Activated naive CD8-positive, alpha-beta T cell treated with anti-CD3 and anti-CD28 coated beads, Interleukin-2, amount 10 ng/mL, durations not matched to agents 7 days and 5 days (primary cell): ENCODE measurements at regions not wholly inside any gene's neighbourhood (a gene's known extent, or its start where the extent isn't known, plus 50 kb on each side); places are given as distances from the start of the nearest gene placed in this dataset.

Source experiments
- ATAC-seq: fragments of 150-1000 bp; cut with Tn5 transposase; one replicate; pipeline ENCODE4 v1.10.0; 2021; ENCODE audit warnings: low read depth, moderate library complexity
- POLR2A ChIA-PET: fragments of 350-600 bp; sonication (Branson Sonifier 250); formaldehyde crosslinking; loops from one replicate; lab custom pipeline; 2021; ENCODE audit warnings: antibody characterized with exemption; lab: Charles Lee
- DNase-seq: peaks from one replicate; pipeline ENCODE4 v3.0.0; 2021
- H3K27ac Mint-ChIP-seq: one replicate; pipeline ENCODE4 v1.8.0; 2022; ENCODE audit warnings: mild to moderate bottlenecking, mixed read lengths
- H3K27me3 Mint-ChIP-seq: one replicate; pipeline ENCODE4 v1.8.0; 2022; ENCODE audit warnings: mild to moderate bottlenecking, moderate library complexity, mixed read lengths
- H3K36me3 Mint-ChIP-seq: one replicate; pipeline ENCODE4 v1.8.0; 2021; ENCODE audit warnings: mild to moderate bottlenecking, mixed read lengths
- H3K4me1 Mint-ChIP-seq: one replicate; pipeline ENCODE4 v1.8.0; 2021; ENCODE audit warnings: mixed read lengths
- H3K4me3 Mint-ChIP-seq: one replicate; pipeline ENCODE4 v1.8.0; 2022; ENCODE audit warnings: mild to moderate bottlenecking, moderate library complexity, mixed read lengths
- H3K9me3 Mint-ChIP-seq: one replicate; pipeline ENCODE4 v1.8.0; 2021; ENCODE audit warnings: mixed read lengths

GRCh38 chr10:43781480-43782361, 133.0 kb upstream of the ZNF32 start:
- peaks cover 29% of the 10 kb centered on the region for H3K4me1 Mint-ChIP-seq
- H3K9me3 Mint-ChIP-seq: no peaks in the 10 kb centered on the region
- ATAC-seq (peak; percentile 84), DNase-seq (peak; percentile 48)
- POLR2A ChIA-PET: no interaction called here
- H3K4me3 Mint-ChIP-seq: peak overlapping the region; percentile 40
- no peaks in the 10 kb centered on the region for H3K36me3 Mint-ChIP-seq
- H3K27me3 Mint-ChIP-seq: no peaks in the 10 kb centered on the region
- peak overlapping the region; percentile 70 for H3K27ac Mint-ChIP-seq

DNA sequence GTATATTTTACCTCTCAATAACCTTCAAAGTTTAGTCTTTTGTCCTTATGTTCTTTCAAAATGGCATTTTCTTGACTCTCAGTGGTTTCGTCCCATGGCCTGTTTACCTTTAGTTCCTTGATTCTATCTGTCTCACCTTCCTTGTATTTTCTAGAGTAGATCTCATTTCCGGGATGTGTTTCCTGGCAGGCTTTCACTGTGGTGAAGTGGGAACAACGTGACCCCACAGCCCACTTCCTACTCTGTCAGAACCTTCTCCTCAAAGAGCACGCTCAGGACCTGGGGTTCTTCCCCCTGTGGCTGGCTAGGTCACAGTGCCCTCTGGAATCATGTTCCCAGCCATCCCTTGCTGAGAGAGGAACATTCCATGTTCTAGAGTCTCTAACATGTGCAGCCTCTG, 129.9 kb upstream of the ZNF32 start:
- ATAC-seq: peak; percentile 28
- Mint-ChIP-seq H3K36me3 (peaks cover 3% of the 10 kb centered on the region), H3K4me1 (peaks cover 36% of the 10 kb centered on the region), H3K27ac (peak overlapping the region; percentile 75), H3K4me3 (peak overlapping the region; percentile 53), H3K9me3 (no peaks in the 10 kb centered on the region), H3K27me3 (peaks cover 2% of the 10 kb centered on the region)
- DNase-seq: no peak
- POLR2A ChIA-PET: no interaction called here

DNA sequence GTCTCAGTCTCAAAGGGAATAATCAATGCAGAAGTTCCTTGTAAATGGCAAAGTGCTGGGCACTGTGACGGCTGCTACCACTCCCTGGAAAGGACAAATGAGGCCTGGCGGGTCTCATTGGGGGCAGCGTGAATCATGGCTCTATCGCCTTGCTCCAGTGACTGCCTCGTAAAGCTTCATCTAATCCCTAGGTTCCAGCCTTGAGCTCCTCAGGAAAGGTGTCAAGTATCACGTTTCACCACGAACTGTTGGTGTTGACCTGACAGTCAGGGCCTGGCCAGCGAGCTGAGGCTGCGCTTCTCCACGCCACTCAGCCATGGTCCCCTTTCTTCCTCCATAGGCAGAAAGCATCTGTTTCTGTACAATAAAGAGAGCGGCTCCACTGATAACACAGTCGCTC, 126.7 kb upstream of the ZNF32 start:
- Mint-ChIP-seq H3K4me3 (no peak overlapping the region), H3K27ac (no peak overlapping the region), H3K9me3 (peaks cover 9% of the 10 kb centered on the region), H3K4me1 (peaks cover 19% of the 10 kb centered on the region), H3K27me3 (peaks cover 10% of the 10 kb centered on the region), H3K36me3 (peaks cover 5% of the 10 kb centered on the region)
- ATAC-seq: no peak
- POLR2A ChIA-PET: no interaction called here
- no peak for DNase-seq

GRCh38 chr10:43774234-43774769, 125.6 kb upstream of the ZNF32 start:
- H3K9me3 Mint-ChIP-seq: peaks cover 9% of the 10 kb centered on the region
- H3K27ac Mint-ChIP-seq: no peak overlapping the region
- DNase-seq (no peak), ATAC-seq (no peak)
- no peak overlapping the region for H3K4me3 Mint-ChIP-seq
- peaks cover 5% of the 10 kb centered on the region for H3K36me3 Mint-ChIP-seq
- H3K4me1 Mint-ChIP-seq: peaks cover 18% of the 10 kb centered on the region
- POLR2A ChIA-PET: no interaction called here
- peaks cover 10% of the 10 kb centered on the region for H3K27me3 Mint-ChIP-seq

- peaks cover 5% of the 10 kb centered on the region for H3K36me3 Mint-ChIP-seq
- POLR2A ChIA-PET: no interaction called here
These were observed 125.1 kb upstream of the ZNF32 start for GRCh38 chr10:43773736-43774135.

GRCh38 chr10:43772171-43772570, 123.5 kb upstream of the ZNF32 start:
- POLR2A ChIA-PET: no interaction called here
- H3K4me1 Mint-ChIP-seq: peaks cover 8% of the 10 kb centered on the region

More at GRCh38 chr10:43773736-43774135, 125.1 kb upstream of the ZNF32 start:
- ATAC-seq (no peak), DNase-seq (no peak)
- Mint-ChIP-seq H3K9me3 (peaks cover 9% of the 10 kb centered on the region), H3K27ac (no peak overlapping the region), H3K4me1 (peaks cover 12% of the 10 kb centered on the region), H3K4me3 (no peak overlapping the region), H3K27me3 (peaks cover 10% of the 10 kb centered on the region)

GRCh38 chr10:43771675-43772074, 123.0 kb upstream of the ZNF32 start:
- Mint-ChIP-seq H3K36me3 (peaks cover 7% of the 10 kb centered on the region), H3K9me3 (peaks cover 9% of the 10 kb centered on the region), H3K27me3 (peaks cover 10% of the 10 kb centered on the region), H3K4me1 (peaks cover 8% of the 10 kb centered on the region), H3K27ac (no peak overlapping the region), H3K4me3 (no peak overlapping the region)
- ATAC-seq: no peak
- no peak for DNase-seq
- POLR2A ChIA-PET: no interaction called here

More at GRCh38 chr10:43772171-43772570, 123.5 kb upstream of the ZNF32 start:
- Mint-ChIP-seq H3K4me3 (no peak overlapping the region), H3K27me3 (peaks cover 10% of the 10 kb centered on the region), H3K9me3 (peaks cover 9% of the 10 kb centered on the region), H3K36me3 (peaks cover 7% of the 10 kb centered on the region), H3K27ac (no peak overlapping the region)
- no peak for DNase-seq
- ATAC-seq: no peak

- POLR2A ChIA-PET: interaction anchor here (0.6 kb wide), 1 partner anchor 338 kb away, joined by 4 read pairs; no protein-coding TSS in a partner anchor
- Mint-ChIP-seq H3K4me3 (no peak overlapping the region), H3K36me3 (peaks cover 4% of the 10 kb centered on the region)
These were observed 116.8 kb upstream of the ZNF32 start for GRCh38 chr10:43765516-43765915.

DNA sequence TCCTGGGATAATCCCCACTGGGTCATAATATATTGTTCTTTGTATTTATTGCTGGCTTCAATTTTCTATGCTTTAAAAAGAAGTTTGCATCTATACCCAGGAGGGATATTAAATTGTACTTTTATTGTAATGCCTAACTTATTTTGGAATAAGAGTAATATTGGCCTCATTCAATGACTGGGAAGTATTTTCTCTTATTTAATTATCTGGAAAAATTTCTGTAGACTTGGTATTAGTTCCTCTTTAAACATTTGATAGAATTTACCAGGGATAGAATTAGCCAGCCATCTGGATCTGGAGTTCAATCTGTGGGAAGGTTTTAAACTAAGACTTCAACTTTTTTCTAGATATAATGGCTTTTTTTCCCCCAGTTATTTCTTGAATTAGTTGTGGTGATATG, 115.2 kb upstream of the ZNF32 start:
- no peak for ATAC-seq
- no peak for DNase-seq
- no peak overlapping the region for H3K4me3 Mint-ChIP-seq

More at GRCh38 chr10:43765516-43765915, 116.8 kb upstream of the ZNF32 start:
- ATAC-seq (no peak), DNase-seq (no peak)
- peaks cover 7% of the 10 kb centered on the region for H3K27me3 Mint-ChIP-seq
- no peaks in the 10 kb centered on the region for H3K4me1 Mint-ChIP-seq
- H3K27ac Mint-ChIP-seq: no peak overlapping the region
- peaks cover 3% of the 10 kb centered on the region for H3K9me3 Mint-ChIP-seq

GRCh38 chr10:43760514-43760913, 111.8 kb upstream of the ZNF32 start:
- Mint-ChIP-seq H3K9me3 (no peaks in the 10 kb centered on the region), H3K27me3 (peaks cover 9% of the 10 kb centered on the region), H3K4me1 (no peaks in the 10 kb centered on the region), H3K4me3 (no peak overlapping the region), H3K36me3 (no peaks in the 10 kb centered on the region), H3K27ac (no peak overlapping the region)
- ATAC-seq (no peak), DNase-seq (no peak)
- POLR2A ChIA-PET: no interaction called here

More for the DNA sequence above, 115.2 kb upstream of the ZNF32 start:
- Mint-ChIP-seq H3K4me1 (no peaks in the 10 kb centered on the region), H3K9me3 (peaks cover 3% of the 10 kb centered on the region), H3K27ac (no peak overlapping the region), H3K27me3 (peaks cover 9% of the 10 kb centered on the region), H3K36me3 (peaks cover 4% of the 10 kb centered on the region)
- POLR2A ChIA-PET: no interaction called here

- ATAC-seq (no peak), DNase-seq (no peak)
- peaks cover 7% of the 10 kb centered on the region for H3K27me3 Mint-ChIP-seq
- POLR2A ChIA-PET: no interaction called here
- no peaks in the 10 kb centered on the region for H3K36me3 Mint-ChIP-seq
- peaks cover 3% of the 10 kb centered on the region for H3K4me1 Mint-ChIP-seq
- H3K27ac Mint-ChIP-seq: no peak overlapping the region
- H3K9me3 Mint-ChIP-seq: no peaks in the 10 kb centered on the region
- no peak overlapping the region for H3K4me3 Mint-ChIP-seq
These were observed 110.5 kb upstream of the ZNF32 start for GRCh38 chr10:43759216-43759615.

- ATAC-seq (no peak), DNase-seq (no peak)
- H3K4me1 Mint-ChIP-seq: peaks cover 3% of the 10 kb centered on the region
- no peak overlapping the region for H3K4me3 Mint-ChIP-seq
- H3K9me3 Mint-ChIP-seq: no peaks in the 10 kb centered on the region
- POLR2A ChIA-PET: no interaction called here
- peaks cover 1% of the 10 kb centered on the region for H3K27me3 Mint-ChIP-seq
- no peak overlapping the region for H3K27ac Mint-ChIP-seq
- H3K36me3 Mint-ChIP-seq: no peaks in the 10 kb centered on the region
These were observed 107.7 kb upstream of the ZNF32 start for GRCh38 chr10:43756341-43756740.

DNA sequence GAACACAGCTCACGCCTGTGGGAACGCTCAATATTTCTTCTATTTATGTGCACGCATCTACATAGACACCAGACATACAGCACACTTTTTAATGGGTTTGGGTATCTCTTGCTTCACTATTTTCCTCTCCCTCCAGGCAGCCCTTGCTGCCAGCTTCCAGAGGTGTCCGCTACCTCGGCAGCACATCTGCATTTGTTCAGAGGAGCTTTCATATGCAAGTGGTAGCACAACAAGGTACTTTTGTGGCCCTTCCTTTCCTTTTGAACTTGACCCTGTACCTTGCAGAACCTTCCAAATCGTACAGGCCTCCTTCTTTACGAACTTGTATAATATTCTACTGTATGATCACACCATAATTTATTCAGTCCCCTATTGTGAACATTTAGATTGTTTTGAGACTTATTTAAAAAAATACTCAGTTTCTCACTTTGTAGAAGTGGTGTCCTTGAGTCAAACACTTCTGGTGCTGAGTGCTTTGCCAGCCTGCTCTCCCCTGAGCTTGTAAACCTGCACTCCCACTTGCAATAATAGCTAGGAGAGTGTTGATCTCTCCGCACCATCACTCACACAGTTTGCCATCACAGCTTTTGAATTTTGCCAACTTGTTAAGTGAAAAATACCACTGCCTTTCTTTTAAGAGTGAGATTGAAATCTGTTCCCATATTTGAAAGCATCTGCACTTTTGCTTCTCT, 106.0 kb upstream of the ZNF32 start:
- no peaks in the 10 kb centered on the region for H3K36me3 Mint-ChIP-seq
- no peak for ATAC-seq
- no peaks in the 10 kb centered on the region for H3K9me3 Mint-ChIP-seq
- H3K4me3 Mint-ChIP-seq: no peak overlapping the region
- no peaks in the 10 kb centered on the region for H3K27me3 Mint-ChIP-seq
- no peak for DNase-seq
- POLR2A ChIA-PET: no interaction called here
- H3K4me1 Mint-ChIP-seq: peaks cover 3% of the 10 kb centered on the region
- no peak overlapping the region for H3K27ac Mint-ChIP-seq
